Osteocyte (in vitro differentiated cells): ENCODE measurements at regions not wholly inside any gene's neighbourhood (a gene's known extent, or its start where the extent isn't known, plus 50 kb on each side); places are given as distances from the start of the nearest gene placed in this dataset.

Experiments used
- DNase-seq: peaks from one replicate; pipeline ENCODE4 v3.0.0; 2021; ENCODE audit warnings: mixed read lengths; ENCODE audit not compliant: unreplicated experiment; ENCODE audit errors: extremely low spot score
- H3K27ac Mint-ChIP-seq: one replicate; pipeline ENCODE4 v1.8.0; 2021; ENCODE audit warnings: mild to moderate bottlenecking, mixed read lengths; ENCODE audit not compliant: unreplicated experiment
- H3K27me3 Mint-ChIP-seq: one replicate; pipeline ENCODE4 v1.8.0; 2021; ENCODE audit warnings: mixed read lengths; ENCODE audit not compliant: unreplicated experiment
- H3K36me3 Mint-ChIP-seq: one replicate; pipeline ENCODE4 v1.8.0; 2021; ENCODE audit warnings: mixed read lengths; ENCODE audit not compliant: unreplicated experiment
- H3K4me1 Mint-ChIP-seq: one replicate; pipeline ENCODE4 v1.8.0; 2021; ENCODE audit warnings: mixed read lengths; ENCODE audit not compliant: unreplicated experiment
- H3K4me3 Mint-ChIP-seq: one replicate; pipeline ENCODE4 v1.8.0; 2021; ENCODE audit warnings: mild to moderate bottlenecking, moderate library complexity, mixed read lengths; ENCODE audit not compliant: unreplicated experiment
- H3K9me3 Mint-ChIP-seq: one replicate; pipeline ENCODE4 v1.8.0; 2021; ENCODE audit warnings: mixed read lengths; ENCODE audit not compliant: unreplicated experiment
- TF ChIP-seq, protein P1 (sequence below): fragments of 200-600 bp; sonication (generic); IDR thresholded peaks from 2 replicates; pipeline ENCODE4 v1.5.0; 2021; ENCODE audit warnings: antibody characterized with exemption, mild to moderate bottlenecking, moderate library complexity

- DNase-seq = no peak
- Mint-ChIP-seq H3K27me3 (peaks cover 31% of the 10 kb centered on the region), H3K27ac (no peak overlapping the region)
These were observed 1307.9 kb upstream of the CDH6 start for GRCh38 chr5:29885595-29885994.

DNA sequence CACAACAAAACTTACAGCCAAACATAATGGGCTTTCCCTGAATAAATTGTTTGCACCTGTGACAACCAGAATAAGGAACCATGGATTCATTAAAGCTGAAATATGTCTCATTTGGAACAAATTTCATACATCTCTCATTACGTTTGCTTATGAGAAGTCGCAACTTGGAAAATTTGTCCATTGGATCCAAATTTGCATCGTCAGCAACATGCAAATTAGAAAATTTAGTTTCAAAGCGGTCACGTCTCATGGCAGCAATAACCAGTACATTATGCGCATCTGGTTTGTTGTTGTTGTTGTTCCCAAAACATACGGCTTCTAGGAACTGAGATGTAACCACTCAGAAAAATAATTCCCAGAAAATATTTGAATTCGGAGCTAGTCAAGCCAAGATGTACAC is 1311.5 kb upstream of the CDH6 start:
- TF ChIP-seq, protein P1, sequence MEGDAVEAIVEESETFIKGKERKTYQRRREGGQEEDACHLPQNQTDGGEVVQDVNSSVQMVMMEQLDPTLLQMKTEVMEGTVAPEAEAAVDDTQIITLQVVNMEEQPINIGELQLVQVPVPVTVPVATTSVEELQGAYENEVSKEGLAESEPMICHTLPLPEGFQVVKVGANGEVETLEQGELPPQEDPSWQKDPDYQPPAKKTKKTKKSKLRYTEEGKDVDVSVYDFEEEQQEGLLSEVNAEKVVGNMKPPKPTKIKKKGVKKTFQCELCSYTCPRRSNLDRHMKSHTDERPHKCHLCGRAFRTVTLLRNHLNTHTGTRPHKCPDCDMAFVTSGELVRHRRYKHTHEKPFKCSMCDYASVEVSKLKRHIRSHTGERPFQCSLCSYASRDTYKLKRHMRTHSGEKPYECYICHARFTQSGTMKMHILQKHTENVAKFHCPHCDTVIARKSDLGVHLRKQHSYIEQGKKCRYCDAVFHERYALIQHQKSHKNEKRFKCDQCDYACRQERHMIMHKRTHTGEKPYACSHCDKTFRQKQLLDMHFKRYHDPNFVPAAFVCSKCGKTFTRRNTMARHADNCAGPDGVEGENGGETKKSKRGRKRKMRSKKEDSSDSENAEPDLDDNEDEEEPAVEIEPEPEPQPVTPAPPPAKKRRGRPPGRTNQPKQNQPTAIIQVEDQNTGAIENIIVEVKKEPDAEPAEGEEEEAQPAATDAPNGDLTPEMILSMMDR = no peak
- no peak for DNase-seq
- Mint-ChIP-seq H3K4me3 (no peak overlapping the region), H3K4me1 (no peaks in the 10 kb centered on the region), H3K27me3 (peaks cover 8% of the 10 kb centered on the region), H3K9me3 (no peaks in the 10 kb centered on the region), H3K36me3 (no peaks in the 10 kb centered on the region), H3K27ac (no peak overlapping the region)

More at GRCh38 chr5:29885595-29885994, 1307.9 kb upstream of the CDH6 start:
- Mint-ChIP-seq H3K9me3 (no peaks in the 10 kb centered on the region), H3K36me3 (no peaks in the 10 kb centered on the region), H3K4me1 (no peaks in the 10 kb centered on the region), H3K4me3 (no peak overlapping the region)
- TF ChIP-seq, protein P1 = no peak

- peaks cover 8% of the 10 kb centered on the region for H3K27me3 Mint-ChIP-seq
- TF ChIP-seq, protein P1 = no peak
- no peaks in the 10 kb centered on the region for H3K36me3 Mint-ChIP-seq
- H3K4me1 Mint-ChIP-seq = no peaks in the 10 kb centered on the region
- H3K4me3 Mint-ChIP-seq = no peak overlapping the region
- no peaks in the 10 kb centered on the region for H3K9me3 Mint-ChIP-seq
- no peak overlapping the region for H3K27ac Mint-ChIP-seq
- DNase-seq = no peak
These were observed 1314.1 kb upstream of the CDH6 start for GRCh38 chr5:29879401-29879800.

- H3K27me3 Mint-ChIP-seq = peaks cover 4% of the 10 kb centered on the region
- TF ChIP-seq, protein P1 = no peak
- no peaks in the 10 kb centered on the region for H3K4me1 Mint-ChIP-seq
- H3K36me3 Mint-ChIP-seq = no peaks in the 10 kb centered on the region
- H3K9me3 Mint-ChIP-seq = no peaks in the 10 kb centered on the region
- no peak overlapping the region for H3K4me3 Mint-ChIP-seq
- no peak overlapping the region for H3K27ac Mint-ChIP-seq
- no peak for DNase-seq
These were observed 1314.9 kb upstream of the CDH6 start for GRCh38 chr5:29878599-29878998.

DNA sequence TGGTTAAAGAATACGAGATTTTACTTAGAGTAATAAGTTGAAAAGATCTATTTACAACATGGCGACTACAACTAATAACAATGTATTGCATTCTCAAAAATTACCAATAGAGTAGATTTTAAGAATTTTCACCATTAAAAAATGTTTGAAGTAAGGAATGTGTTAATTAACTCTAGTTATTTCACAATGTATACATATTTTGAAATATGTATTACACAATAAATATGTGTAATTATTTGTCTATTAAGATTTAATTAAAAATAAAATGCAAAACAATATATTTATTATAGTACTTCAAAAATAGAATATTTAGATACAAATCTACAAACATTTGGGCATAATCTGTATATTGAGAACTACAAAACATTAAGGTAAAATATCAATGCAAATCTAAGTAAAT is 1326.3 kb upstream of the CDH6 start:
- TF ChIP-seq, protein P1 = no peak
- Mint-ChIP-seq H3K4me3 (no peak overlapping the region), H3K27ac (no peak overlapping the region), H3K36me3 (no peaks in the 10 kb centered on the region), H3K9me3 (no peaks in the 10 kb centered on the region), H3K4me1 (no peaks in the 10 kb centered on the region), H3K27me3 (peaks cover 27% of the 10 kb centered on the region)
- DNase-seq = no peak
